ENCODE measurements at regions not wholly inside any gene's neighbourhood (a gene's known extent, or its start where the extent isn't known, plus 50 kb on each side); places are given as distances from the start of the nearest gene placed in this dataset.
"Not testable (repeated sequence)": the region's sequence is repeated elsewhere in the genome, so short reads cannot be mapped to it uniquely, and the experiment has no call there.

- DNase-seq (ENCODE audit: low read depth) = peak; percentile 9
Observed at GRCh38 chr1:46878173-46878782, 63.0 kb downstream of the CYP4A11 start.

- DNase-seq (ENCODE audit: low read depth) = not testable (repeated sequence)
Observed at GRCh38 chr1:46876093-46876492, 65.2 kb downstream of the CYP4A11 start.
